HCT116 (cell line): ENCODE measurements at regions not wholly inside any gene's neighbourhood (a gene's known extent, or its start where the extent isn't known, plus 50 kb on each side); places are given as distances from the start of the nearest gene placed in this dataset.

ENCODE experiments used
- ATAC-seq: fragments of 200-7000 bp; cut with Tn5 transposase; 2 replicates; pipeline ENCODE4 v1.9.1; 2020; ENCODE audit warnings: mild to moderate bottlenecking, moderate library complexity
- BruUV-seq: library from RNA; stranded (reverse); fragments of 400-500 nt; replicated peaks from 2 replicates; lab custom pipeline; 2021; lab: Mats Ljungman, UMichigan
- CTCF ChIA-PET: fragments of 300-600 bp; sonication (Branson Sonifier 250); formaldehyde crosslinking; loops from one replicate; lab custom pipeline; 2021; ENCODE audit warnings: antibody characterized with exemption; lab: Charles Lee
- POLR2A ChIA-PET: fragments of 300-600, 350-600 bp; sonication (Branson Sonifier 250); formaldehyde crosslinking; loops from one replicate; lab custom pipeline; 2021; ENCODE audit warnings: antibody characterized with exemption; lab: Charles Lee
- RAD21 ChIA-PET, 2 experiments: fragments of 300-600 bp; sonication (Branson Sonifier 250); formaldehyde crosslinking; loops; one replicate each; lab custom pipeline; 2023; ENCODE audit warnings: low total read pairs in 2 of 2; ENCODE audit not compliant: uncharacterized antibody in 2 of 2, unreplicated experiment in 2 of 2, low non-redundant PET in 1 of 2; lab: Charles Lee
- DNase-seq: peaks from one replicate; pipeline ENCODE4 v3.0.0-alpha.2; 2010; ENCODE audit warnings: low read depth, low spot score
- H2AFZ ChIP-seq: fragments of 200-600 bp; shearing (Covaris generic), sonication (generic); 2 replicates; pipeline ENCODE4 v1.6.1; 2017; ENCODE audit warnings: low read depth, mixed run types, mixed read lengths, antibody characterized with exemption, low read length; ENCODE audit not compliant: poor library complexity, severe bottlenecking
- H3K27ac ChIP-seq: 2 replicates; pipeline ENCODE4 v1.5.1; 2012; ENCODE audit warnings: low read depth, low read length
- H3K27me3 ChIP-seq: fragments of 200-600 bp; sonication (generic); 2 replicates; pipeline ENCODE4 v1.6.1; 2016; ENCODE audit warnings: mixed run types, low read length, mixed read lengths; ENCODE audit not compliant: insufficient read depth
- H3K36me3 ChIP-seq, 2 experiments: fragments of 200-500 bp in 1 of 2; fragments of 200-600 bp in 1 of 2; sonication (Bioruptor generic) in 1 of 2; sonication (generic) in 1 of 2; 2 replicates each; pipeline versions ENCODE4 v1.5.1 to v1.6.1; 2014 to 2016; ENCODE audit warnings: low read length in 2 of 2, inconsistent platforms in 1 of 2, mixed read lengths in 1 of 2, mixed run types in 1 of 2; ENCODE audit not compliant: insufficient read depth in 2 of 2, control insufficient read depth in 1 of 2
- H3K4me1 ChIP-seq, 2 experiments: fragments of 200-600 bp in 1 of 2; sonication (generic) in 1 of 2; 2 replicates each; pipeline versions ENCODE4 v1.5.1 to v1.6.1; 2012 to 2017; ENCODE audit warnings: low read length in 2 of 2, inconsistent platforms in 1 of 2, mild to moderate bottlenecking in 1 of 2, mixed read lengths in 1 of 2, mixed run types in 1 of 2, moderate library complexity in 1 of 2; ENCODE audit not compliant: insufficient read depth in 2 of 2, control insufficient read depth in 1 of 2
- H3K4me2 ChIP-seq: fragments of 200-600 bp; sonication (generic); 2 replicates; pipeline ENCODE4 v1.6.1; 2017; ENCODE audit warnings: mixed run types, low read length, mixed read lengths
- H3K4me3 ChIP-seq, 2 experiments: fragments of 200-600 bp in 1 of 2; sonication (generic) in 1 of 2; replicated peaks in 1 of 2; 2 replicates each; pipeline ENCODE4 v1.5.1; 2011 to 2016; ENCODE audit warnings: low read length in 2 of 2, control low read depth in 1 of 2, low read depth in 1 of 2, mild to moderate bottlenecking in 1 of 2, mixed read lengths in 1 of 2, mixed run types in 1 of 2
- H3K79me2 ChIP-seq: fragments of 200-600 bp; sonication (generic); 2 replicates; pipeline ENCODE4 v1.6.1; 2017; ENCODE audit warnings: mild to moderate bottlenecking, mixed run types, low read length, moderate library complexity, mixed read lengths; ENCODE audit not compliant: insufficient read depth
- H3K9ac ChIP-seq: fragments of 200-600 bp; sonication (generic); 2 replicates; pipeline ENCODE4 v1.6.1; 2016; ENCODE audit warnings: low read length, mixed read lengths
- H3K9me2 ChIP-seq: fragments of 200-600 bp; sonication (generic), shearing (Covaris generic); 2 replicates; pipeline ENCODE4 v1.6.1; 2017; ENCODE audit warnings: mixed run types, mild to moderate bottlenecking, moderate library complexity; ENCODE audit not compliant: insufficient read depth
- H3K9me3 ChIP-seq, 2 experiments: fragments of 200-500 bp in 1 of 2; fragments of 200-600 bp in 1 of 2; sonication (Bioruptor generic) in 1 of 2; sonication (generic) in 1 of 2; 2 replicates each; pipeline ENCODE4 v1.6.1; 2014 to 2017; ENCODE audit warnings: low read length in 2 of 2, mixed read lengths in 2 of 2, inconsistent platforms in 1 of 2, low read depth in 1 of 2, mild to moderate bottlenecking in 1 of 2, mixed run types in 1 of 2, moderate library complexity in 1 of 2; ENCODE audit not compliant: control insufficient read depth in 1 of 2, insufficient read depth in 1 of 2
- H4K20me1 ChIP-seq: fragments of 200-600 bp; sonication (generic), shearing (Covaris generic); 2 replicates; pipeline ENCODE4 v1.6.1; 2017; ENCODE audit warnings: mixed run types, mild to moderate bottlenecking, moderate library complexity; ENCODE audit not compliant: insufficient read depth
- EZH2 ChIP-seq: fragments of 200-600 bp; sonication (generic); IDR thresholded peaks from 2 replicates; pipeline ENCODE4 v1.6.1; 2017; ENCODE audit warnings: antibody characterized with exemption, mixed run types
- JUND ChIP-seq: IDR thresholded peaks from 2 replicates; pipeline ENCODE4 v1.6.1; 2012
- SP1 ChIP-seq: IDR thresholded peaks from 2 replicates; pipeline ENCODE4 v1.6.1; 2012; ENCODE audit warnings: low read depth
- SRF ChIP-seq: IDR thresholded peaks from 2 replicates; pipeline ENCODE4 v1.6.1; 2012; ENCODE audit warnings: low read depth
- ZNF274 ChIP-seq: fragments of 200-500 bp; sonication (Bioruptor generic); IDR thresholded peaks from 2 replicates; pipeline ENCODE4 v1.6.1; 2014; ENCODE audit warnings: mild to moderate bottlenecking, low read depth, low read length, inconsistent platforms
- intact Hi-C: fragments of 100-400 bp; cut with micrococcal nuclease; formaldehyde crosslinking; loops from 2 replicates; pipeline ENCODE4 v1.10.0; 2022
- TF ChIP-seq, protein P1 (sequence below): IDR thresholded peaks from 2 replicates; pipeline ENCODE4 v1.6.1; 2012; ENCODE audit warnings: low read depth
- TF ChIP-seq, protein P2 (sequence below), 3 experiments: fragments of 200-600 bp in 1 of 3; sonication (generic) in 1 of 3; IDR thresholded peaks in 2 of 3; conservative IDR thresholded peaks in 1 of 3; 2 replicates each; pipeline ENCODE4 v1.5.1; 2012 to 2017; ENCODE audit warnings: low read depth in 2 of 3, low read length in 2 of 3, antibody characterized with exemption in 1 of 3, borderline replicate concordance in 1 of 3, control low read depth in 1 of 3, mild to moderate bottlenecking in 1 of 3, mixed read lengths in 1 of 3, mixed run types in 1 of 3, moderate library complexity in 1 of 3; ENCODE audit not compliant: insufficient read depth in 1 of 3

DNA sequence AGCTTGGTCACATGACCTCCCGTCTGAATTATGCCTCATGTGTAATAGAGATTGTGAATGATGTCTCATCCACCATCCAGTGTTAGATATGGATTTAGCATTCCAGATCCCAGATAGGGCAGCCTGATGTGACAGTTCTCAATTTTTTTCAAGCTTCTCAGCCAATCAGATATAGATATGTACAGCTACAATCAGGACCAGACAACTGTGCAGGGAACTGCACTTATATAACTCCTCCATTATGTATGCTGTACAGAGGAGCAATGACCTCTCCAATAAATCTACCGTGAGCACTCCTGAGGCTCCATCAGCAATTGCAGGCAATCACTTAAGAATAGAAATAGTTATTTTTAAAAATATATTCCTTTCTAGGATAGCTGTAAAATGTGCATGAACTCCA, 722.8 kb upstream of the SOX9 start:
- no peak for DNase-seq
- TF ChIP-seq ZNF274: no peak
- TF ChIP-seq SRF: no peak
- TF ChIP-seq, protein P1, sequence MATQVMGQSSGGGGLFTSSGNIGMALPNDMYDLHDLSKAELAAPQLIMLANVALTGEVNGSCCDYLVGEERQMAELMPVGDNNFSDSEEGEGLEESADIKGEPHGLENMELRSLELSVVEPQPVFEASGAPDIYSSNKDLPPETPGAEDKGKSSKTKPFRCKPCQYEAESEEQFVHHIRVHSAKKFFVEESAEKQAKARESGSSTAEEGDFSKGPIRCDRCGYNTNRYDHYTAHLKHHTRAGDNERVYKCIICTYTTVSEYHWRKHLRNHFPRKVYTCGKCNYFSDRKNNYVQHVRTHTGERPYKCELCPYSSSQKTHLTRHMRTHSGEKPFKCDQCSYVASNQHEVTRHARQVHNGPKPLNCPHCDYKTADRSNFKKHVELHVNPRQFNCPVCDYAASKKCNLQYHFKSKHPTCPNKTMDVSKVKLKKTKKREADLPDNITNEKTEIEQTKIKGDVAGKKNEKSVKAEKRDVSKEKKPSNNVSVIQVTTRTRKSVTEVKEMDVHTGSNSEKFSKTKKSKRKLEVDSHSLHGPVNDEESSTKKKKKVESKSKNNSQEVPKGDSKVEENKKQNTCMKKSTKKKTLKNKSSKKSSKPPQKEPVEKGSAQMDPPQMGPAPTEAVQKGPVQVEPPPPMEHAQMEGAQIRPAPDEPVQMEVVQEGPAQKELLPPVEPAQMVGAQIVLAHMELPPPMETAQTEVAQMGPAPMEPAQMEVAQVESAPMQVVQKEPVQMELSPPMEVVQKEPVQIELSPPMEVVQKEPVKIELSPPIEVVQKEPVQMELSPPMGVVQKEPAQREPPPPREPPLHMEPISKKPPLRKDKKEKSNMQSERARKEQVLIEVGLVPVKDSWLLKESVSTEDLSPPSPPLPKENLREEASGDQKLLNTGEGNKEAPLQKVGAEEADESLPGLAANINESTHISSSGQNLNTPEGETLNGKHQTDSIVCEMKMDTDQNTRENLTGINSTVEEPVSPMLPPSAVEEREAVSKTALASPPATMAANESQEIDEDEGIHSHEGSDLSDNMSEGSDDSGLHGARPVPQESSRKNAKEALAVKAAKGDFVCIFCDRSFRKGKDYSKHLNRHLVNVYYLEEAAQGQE: no peak
- no peak for TF ChIP-seq EZH2
- TF ChIP-seq SP1: no peak
- TF ChIP-seq JUND: no peak
- TF ChIP-seq, protein P2, sequence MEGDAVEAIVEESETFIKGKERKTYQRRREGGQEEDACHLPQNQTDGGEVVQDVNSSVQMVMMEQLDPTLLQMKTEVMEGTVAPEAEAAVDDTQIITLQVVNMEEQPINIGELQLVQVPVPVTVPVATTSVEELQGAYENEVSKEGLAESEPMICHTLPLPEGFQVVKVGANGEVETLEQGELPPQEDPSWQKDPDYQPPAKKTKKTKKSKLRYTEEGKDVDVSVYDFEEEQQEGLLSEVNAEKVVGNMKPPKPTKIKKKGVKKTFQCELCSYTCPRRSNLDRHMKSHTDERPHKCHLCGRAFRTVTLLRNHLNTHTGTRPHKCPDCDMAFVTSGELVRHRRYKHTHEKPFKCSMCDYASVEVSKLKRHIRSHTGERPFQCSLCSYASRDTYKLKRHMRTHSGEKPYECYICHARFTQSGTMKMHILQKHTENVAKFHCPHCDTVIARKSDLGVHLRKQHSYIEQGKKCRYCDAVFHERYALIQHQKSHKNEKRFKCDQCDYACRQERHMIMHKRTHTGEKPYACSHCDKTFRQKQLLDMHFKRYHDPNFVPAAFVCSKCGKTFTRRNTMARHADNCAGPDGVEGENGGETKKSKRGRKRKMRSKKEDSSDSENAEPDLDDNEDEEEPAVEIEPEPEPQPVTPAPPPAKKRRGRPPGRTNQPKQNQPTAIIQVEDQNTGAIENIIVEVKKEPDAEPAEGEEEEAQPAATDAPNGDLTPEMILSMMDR (IDR thresholded peaks at IDR 0.05 in 2 of 3, conservative IDR thresholded peaks at IDR 0.05 in 1 of 3; ENCODE audit: borderline replicate concordance in 1 of 3, insufficient read depth in 1 of 3, low read depth in 2 of 3, low read length in 2 of 3): no peak
- TF ChIP-seq, all 23 proteins: peak for 0
- Histone ChIP-seq H3K4me3 (no peak overlapping the region), H3K9ac (no peak overlapping the region), H3K27ac (no peak overlapping the region), H3K36me3 (no peaks in the 10 kb centered on the region), H2AFZ (no peak overlapping the region), H3K4me1 (peaks cover 0 to 10% of the 10 kb centered on the region in 2 experiments; a peak in 2 of 4 replicates), H3K79me2 (no peaks in the 10 kb centered on the region), H4K20me1 (no peaks in the 10 kb centered on the region), H3K4me2 (no peak overlapping the region), H3K27me3 (no peaks in the 10 kb centered on the region), H3K9me2 (no peaks in the 10 kb centered on the region), H3K9me3 (no peaks in the 10 kb centered on the region)
- CTCF ChIA-PET: no interaction called here
- no peak for ATAC-seq
- intact Hi-C loops: loop anchor here (10.0 kb wide), 1 partner anchor 507 kb away; no protein-coding TSS in a partner anchor
- POLR2A ChIA-PET: no interaction called here
- no TSS peak for BruUV-seq
- RAD21 ChIA-PET: no interaction called here
